Activated CD4-positive, alpha-beta memory T cell treated with anti-CD3 and anti-CD28 coated beads, Interleukin-2, amount 10 ng/mL, durations not matched to agents 7 days and 5 days (primary cell): ENCODE measurements at regions not wholly inside any gene's neighbourhood (a gene's known extent, or its start where the extent isn't known, plus 50 kb on each side); places are given as distances from the start of the nearest gene placed in this dataset.
"Not testable (repeated sequence)": the region's sequence is repeated elsewhere in the genome, so short reads cannot be mapped to it uniquely, and the experiment has no call there.

ENCODE experiments used
- CTCF ChIA-PET: fragments of 350-600 bp; sonication (Branson Sonifier 250); formaldehyde crosslinking; loops from one replicate; lab custom pipeline; 2021; ENCODE audit warnings: antibody characterized with exemption, inconsistent platforms; lab: Charles Lee
- POLR2A ChIA-PET: fragments of 350-600 bp; sonication (Branson Sonifier 250); formaldehyde crosslinking; loops from one replicate; lab custom pipeline; 2021; ENCODE audit warnings: antibody characterized with exemption; lab: Charles Lee
- DNase-seq: peaks from one replicate; pipeline ENCODE4 v3.0.0-alpha.2; 2020
- H3K27ac Mint-ChIP-seq: one replicate; pipeline ENCODE4 v1.8.0; 2021; ENCODE audit warnings: mild to moderate bottlenecking, mixed read lengths
- H3K27me3 Mint-ChIP-seq: one replicate; pipeline ENCODE4 v1.8.0; 2021; ENCODE audit warnings: mixed read lengths
- H3K36me3 Mint-ChIP-seq: one replicate; pipeline ENCODE4 v1.8.0; 2021; ENCODE audit warnings: low read depth, mixed read lengths
- H3K4me1 Mint-ChIP-seq: one replicate; pipeline ENCODE4 v1.8.0; 2021; ENCODE audit warnings: mixed read lengths
- H3K4me3 Mint-ChIP-seq: one replicate; pipeline ENCODE4 v1.8.0; 2021; ENCODE audit warnings: mild to moderate bottlenecking, mixed read lengths
- H3K9me3 Mint-ChIP-seq: one replicate; pipeline ENCODE4 v1.8.0; 2021; ENCODE audit warnings: mixed read lengths

GRCh38 chr4:173475751-173476150, 54.3 kb downstream of the HAND2 start:
- no peak for DNase-seq
- Mint-ChIP-seq H3K9me3 (no peaks in the 10 kb centered on the region), H3K27ac (no peak overlapping the region), H3K4me1 (no peaks in the 10 kb centered on the region), H3K27me3 (no peaks in the 10 kb centered on the region), H3K36me3 (no peaks in the 10 kb centered on the region), H3K4me3 (no peak overlapping the region)
- ChIA-PET CTCF (interaction anchor here (1.3 kb wide), 1 partner anchor 12 kb away, joined by 3 read pairs; no protein-coding TSS in a partner anchor), POLR2A (no interaction called here)

GRCh38 chr4:173469622-173470021, 60.4 kb downstream of the HAND2 start:
- no peaks in the 10 kb centered on the region for H3K36me3 Mint-ChIP-seq
- no peaks in the 10 kb centered on the region for H3K4me1 Mint-ChIP-seq
- no peak overlapping the region for H3K27ac Mint-ChIP-seq
- H3K27me3 Mint-ChIP-seq: no peaks in the 10 kb centered on the region
- H3K4me3 Mint-ChIP-seq: no peak overlapping the region
- DNase-seq: no peak
- H3K9me3 Mint-ChIP-seq: no peaks in the 10 kb centered on the region
- CTCF ChIA-PET: interaction anchor here (0.6 kb wide), 1 partner anchor 9 kb away, joined by 3 read pairs; no protein-coding TSS in a partner anchor
- POLR2A ChIA-PET: no interaction called here

- Mint-ChIP-seq H3K4me3 (no peak overlapping the region), H3K9me3 (no peaks in the 10 kb centered on the region), H3K27me3 (no peaks in the 10 kb centered on the region), H3K36me3 (no peaks in the 10 kb centered on the region), H3K27ac (no peak overlapping the region), H3K4me1 (no peaks in the 10 kb centered on the region)
- CTCF ChIA-PET: no interaction called here
- no peak for DNase-seq
- POLR2A ChIA-PET: no interaction called here
Observed at GRCh38 chr4:173468314-173468713, 61.7 kb downstream of the HAND2 start.

- Mint-ChIP-seq H3K9me3 (no peaks in the 10 kb centered on the region), H3K36me3 (no peaks in the 10 kb centered on the region), H3K27ac (no peak overlapping the region), H3K4me1 (no peaks in the 10 kb centered on the region), H3K27me3 (no peaks in the 10 kb centered on the region), H3K4me3 (no peak overlapping the region)
- POLR2A ChIA-PET: no interaction called here
- CTCF ChIA-PET: no interaction called here
- no peak for DNase-seq
Observed at GRCh38 chr4:173466101-173466500, 63.9 kb downstream of the HAND2 start.

GRCh38 chr4:173464481-173464880, 65.5 kb downstream of the HAND2 start:
- Mint-ChIP-seq H3K9me3 (no peaks in the 10 kb centered on the region), H3K4me1 (no peaks in the 10 kb centered on the region), H3K4me3 (no peak overlapping the region), H3K27me3 (no peaks in the 10 kb centered on the region), H3K36me3 (no peaks in the 10 kb centered on the region), H3K27ac (no peak overlapping the region)
- ChIA-PET POLR2A (no interaction called here), CTCF (interaction anchor here (1.4 kb wide), 1 partner anchor 44 kb away, joined by 4 read pairs; no protein-coding TSS in a partner anchor)
- no peak for DNase-seq

- Mint-ChIP-seq H3K4me3 (no peak overlapping the region), H3K27ac (no peak overlapping the region), H3K9me3 (no peaks in the 10 kb centered on the region), H3K36me3 (no peaks in the 10 kb centered on the region), H3K4me1 (no peaks in the 10 kb centered on the region), H3K27me3 (no peaks in the 10 kb centered on the region)
- ChIA-PET CTCF (interaction anchor here (1.4 kb wide), 1 partner anchor 43 kb away, joined by 4 read pairs; no protein-coding TSS in a partner anchor), POLR2A (no interaction called here)
- DNase-seq: no peak
Observed at GRCh38 chr4:173463816-173464215, 64.9 kb upstream of the SCRG1 start.

GRCh38 chr4:173461170-173461569, 62.3 kb upstream of the SCRG1 start:
- Mint-ChIP-seq H3K4me3 (no peak overlapping the region), H3K36me3 (no peaks in the 10 kb centered on the region), H3K4me1 (no peaks in the 10 kb centered on the region), H3K27ac (no peak overlapping the region), H3K27me3 (no peaks in the 10 kb centered on the region), H3K9me3 (no peaks in the 10 kb centered on the region)
- ChIA-PET CTCF (no interaction called here), POLR2A (no interaction called here)
- DNase-seq: no peak

GRCh38 chr4:173459857-173460256, 60.9 kb upstream of the SCRG1 start:
- CTCF ChIA-PET: no interaction called here

GRCh38 chr4:173457893-173458292, 59.0 kb upstream of the SCRG1 start:
- no peaks in the 10 kb centered on the region for H3K4me1 Mint-ChIP-seq
- DNase-seq: no peak
- CTCF ChIA-PET: no interaction called here

More at GRCh38 chr4:173459857-173460256, 60.9 kb upstream of the SCRG1 start:
- Mint-ChIP-seq H3K4me1 (no peaks in the 10 kb centered on the region), H3K36me3 (no peaks in the 10 kb centered on the region), H3K27ac (no peak overlapping the region), H3K9me3 (no peaks in the 10 kb centered on the region), H3K27me3 (no peaks in the 10 kb centered on the region), H3K4me3 (no peak overlapping the region)
- no peak for DNase-seq
- POLR2A ChIA-PET: no interaction called here

GRCh38 chr4:173451435-173451834, 52.5 kb upstream of the SCRG1 start:
- H3K36me3 Mint-ChIP-seq, H3K4me3 Mint-ChIP-seq, H3K9me3 Mint-ChIP-seq, CTCF ChIA-PET, H3K4me1 Mint-ChIP-seq, POLR2A ChIA-PET, H3K27me3 Mint-ChIP-seq, H3K27ac Mint-ChIP-seq, DNase-seq: not testable (repeated sequence)

More at GRCh38 chr4:173457893-173458292, 59.0 kb upstream of the SCRG1 start:
- POLR2A ChIA-PET: no interaction called here
- Mint-ChIP-seq H3K27ac (no peak overlapping the region), H3K9me3 (no peaks in the 10 kb centered on the region), H3K4me3 (no peak overlapping the region), H3K36me3 (no peaks in the 10 kb centered on the region), H3K27me3 (no peaks in the 10 kb centered on the region)

- DNase-seq: no peak
- ChIA-PET POLR2A (no interaction called here), CTCF (no interaction called here)
- Mint-ChIP-seq H3K9me3 (no peaks in the 10 kb centered on the region), H3K27ac (no peak overlapping the region), H3K36me3 (no peaks in the 10 kb centered on the region), H3K4me3 (no peak overlapping the region), H3K4me1 (no peaks in the 10 kb centered on the region), H3K27me3 (no peaks in the 10 kb centered on the region)
Observed at GRCh38 chr4:173450281-173450680, 51.4 kb upstream of the SCRG1 start.

- no peak for DNase-seq
- ChIA-PET POLR2A (no interaction called here), CTCF (no interaction called here)
- H3K27me3 Mint-ChIP-seq: no peaks in the 10 kb centered on the region
- no peaks in the 10 kb centered on the region for H3K36me3 Mint-ChIP-seq
- no peak overlapping the region for H3K27ac Mint-ChIP-seq
- no peaks in the 10 kb centered on the region for H3K4me1 Mint-ChIP-seq
- H3K9me3 Mint-ChIP-seq: no peaks in the 10 kb centered on the region
- H3K4me3 Mint-ChIP-seq: no peak overlapping the region
Observed at GRCh38 chr4:173449380-173449717, 50.4 kb upstream of the SCRG1 start.

- Mint-ChIP-seq H3K9me3 (no peaks in the 10 kb centered on the region), H3K4me1 (no peaks in the 10 kb centered on the region), H3K27ac (no peak overlapping the region), H3K27me3 (no peaks in the 10 kb centered on the region), H3K4me3 (no peak overlapping the region), H3K36me3 (no peaks in the 10 kb centered on the region)
- CTCF ChIA-PET: no interaction called here
- DNase-seq: no peak
- POLR2A ChIA-PET: no interaction called here
Observed at GRCh38 chr4:173448608-173449379, 49.9 kb upstream of the SCRG1 start.
